ENCODE measurements at regions not wholly inside any gene's neighbourhood (a gene's known extent, or its start where the extent isn't known, plus 50 kb on each side); places are given as distances from the start of the nearest gene placed in this dataset.

DNA sequence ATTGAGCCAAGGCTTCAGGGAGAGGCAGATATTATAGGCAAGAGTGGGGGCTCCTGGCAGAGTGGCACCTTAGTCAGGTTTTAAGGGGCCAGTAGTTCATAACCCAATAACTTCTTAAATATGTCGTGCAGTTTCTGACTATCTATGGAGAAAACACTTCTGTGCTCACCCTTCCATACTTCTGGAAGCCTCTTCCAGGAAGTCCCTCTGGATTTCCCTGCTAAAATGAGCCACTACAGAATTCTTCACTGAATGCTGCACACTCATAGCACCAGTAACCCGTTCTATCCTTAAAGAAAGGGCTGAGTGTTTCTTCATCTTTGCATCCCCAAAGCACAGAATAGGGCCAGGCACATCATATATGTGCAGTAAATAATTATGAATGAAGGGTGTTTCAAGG lies 198.5 kb upstream of the SLC24A3 start:
- BruUV-seq (replicated peaks), result no TSS peak
- Histone ChIP-seq H3K9me3 (replicated peaks; ENCODE audit: control insufficient read depth, insufficient read depth, low read depth, low read length) (no peaks in the 10 kb centered on the region), H4K20me1 (replicated peaks; ENCODE audit: control insufficient read depth, insufficient read depth, low read length) (no peaks in the 10 kb centered on the region), H3K36me3 (ENCODE audit: control insufficient read depth, insufficient read depth, low read length) (no peaks in the 10 kb centered on the region), H3K79me2 (ENCODE audit: control insufficient read depth, insufficient read depth, low read length) (no peaks in the 10 kb centered on the region), H3K4me1 (replicated peaks in 1 of 2; ENCODE audit: control insufficient read depth in 2 of 2, insufficient read depth in 2 of 2, low read length in 2 of 2) (no peaks in the 10 kb centered on the region), H3K27ac (ENCODE audit: extremely low read depth, low read depth, low read length) (no peak overlapping the region), H3K27me3 (ENCODE audit: control insufficient read depth in 2 of 2, insufficient read depth in 2 of 2, low read length in 2 of 2) (no peaks in the 10 kb centered on the region), H3K4me3 (no peak overlapping the region), H3K9ac (ENCODE audit: insufficient read depth in 1 of 2, low read depth in 2 of 2, low read length in 2 of 2) (no peak overlapping the region), H3K9me1 (ENCODE audit: control insufficient read depth, insufficient read depth, low read length) (no peaks in the 10 kb centered on the region), H3K4me2 (ENCODE audit: insufficient read depth, low read length) (no peak overlapping the region), H2AFZ (ENCODE audit: low read depth, low read length) (no peak overlapping the region)
- intact Hi-C loops (cut with micrococcal nuclease), result no loop called here
- ATAC-seq (no peak), DNase-seq (ENCODE audit: extremely low read depth in 1 of 4, low spot score in 3 of 4) (no peak), FAIRE-seq (no peak)
- CTCF ChIA-PET (ENCODE audit: low intra/inter-chr PET ratio), result no interaction called here
- POLR2A ChIA-PET, result no interaction called here
- TF ChIP-seq ZFP36 (IDR thresholded peaks at IDR 0.05; ENCODE audit: low read depth, low read length, partially characterized antibody) (peak; percentile 77), RBM25 (IDR thresholded peaks at IDR 0.05; ENCODE audit: low read depth, low read length, severe bottlenecking) (peak; percentile 30), SUPT5H (IDR thresholded peaks at IDR 0.05) (no peak)
- 0% methylated on average over 2 of the region's 2 CpGs for WGBS (ENCODE audit: insufficient coverage, low coverage, missing lambda C conversion rate)
- in situ Hi-C loops (cut with MboI), result no loop called here

DNA sequence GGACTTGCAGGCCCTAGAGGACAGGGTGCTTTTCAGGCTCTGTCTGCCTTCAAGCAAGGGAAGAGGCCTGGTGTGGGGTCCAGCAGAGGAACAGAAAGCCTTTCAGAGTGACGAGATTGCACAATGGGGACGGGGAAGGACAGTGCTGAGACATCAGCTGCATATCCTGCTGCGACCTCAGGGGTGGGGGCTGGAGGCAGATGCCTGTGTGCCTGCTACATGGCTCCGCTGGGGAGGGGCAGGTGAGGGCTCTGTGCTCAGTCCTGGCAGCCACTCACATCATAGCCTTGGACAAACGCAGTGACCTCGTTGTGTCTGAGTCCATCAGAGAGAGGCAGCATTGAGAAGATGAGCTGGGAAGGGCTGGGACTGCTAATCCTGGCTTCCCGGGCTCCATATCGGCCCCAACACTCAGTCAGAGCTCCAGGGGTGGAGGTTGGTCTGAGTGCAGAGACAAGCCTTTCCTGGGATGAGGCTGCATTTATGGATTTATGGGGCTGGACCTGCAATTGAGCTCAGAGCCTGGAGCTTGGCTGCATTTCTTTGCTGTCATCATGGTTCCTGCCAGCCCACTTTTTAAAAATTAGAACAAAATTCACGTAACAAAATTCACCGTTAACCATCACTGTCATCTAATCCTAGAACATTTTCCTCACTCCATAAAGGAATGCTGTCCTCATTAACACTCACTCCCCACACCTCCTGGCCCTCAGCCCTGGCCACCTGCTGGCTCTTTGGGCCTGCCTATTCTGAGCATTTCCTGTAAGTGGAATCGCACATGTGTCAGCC lies 196.9 kb upstream of the SLC24A3 start:
- WGBS (ENCODE audit: insufficient coverage, low coverage, missing lambda C conversion rate), result 2% methylated on average over 8 of the region's 11 CpGs
- Histone ChIP-seq H3K4me2 (ENCODE audit: insufficient read depth, low read length) (no peak overlapping the region), H3K27me3 (ENCODE audit: control insufficient read depth in 2 of 2, insufficient read depth in 2 of 2, low read length in 2 of 2) (no peaks in the 10 kb centered on the region), H3K27ac (ENCODE audit: extremely low read depth, low read depth, low read length) (no peak overlapping the region), H3K79me2 (ENCODE audit: control insufficient read depth, insufficient read depth, low read length) (no peaks in the 10 kb centered on the region), H3K4me1 (replicated peaks in 1 of 2; ENCODE audit: control insufficient read depth in 2 of 2, insufficient read depth in 2 of 2, low read length in 2 of 2) (no peaks in the 10 kb centered on the region), H4K20me1 (replicated peaks; ENCODE audit: control insufficient read depth, insufficient read depth, low read length) (no peaks in the 10 kb centered on the region), H3K9me3 (replicated peaks; ENCODE audit: control insufficient read depth, insufficient read depth, low read depth, low read length) (no peaks in the 10 kb centered on the region), H2AFZ (ENCODE audit: low read depth, low read length) (no peak overlapping the region), H3K9me1 (ENCODE audit: control insufficient read depth, insufficient read depth, low read length) (no peaks in the 10 kb centered on the region), H3K4me3 (no peak overlapping the region), H3K36me3 (ENCODE audit: control insufficient read depth, insufficient read depth, low read length) (no peaks in the 10 kb centered on the region), H3K9ac (ENCODE audit: insufficient read depth in 1 of 2, low read depth in 2 of 2, low read length in 2 of 2) (no peak overlapping the region)
- intact Hi-C loops (cut with micrococcal nuclease) (no loop called here), in situ Hi-C loops (cut with MboI) (no loop called here)
- DNase-seq (ENCODE audit: extremely low read depth in 1 of 4, low spot score in 3 of 4) (no peak), FAIRE-seq (no peak), ATAC-seq (no peak)
- POLR2A ChIA-PET, result no interaction called here
- CTCF ChIA-PET (ENCODE audit: low intra/inter-chr PET ratio), result no interaction called here
- no TSS peak for BruUV-seq (replicated peaks)
- TF ChIP-seq KAT8 (IDR thresholded peaks at IDR 0.05; ENCODE audit: low read depth) (no peak), PCBP1 (IDR thresholded peaks at IDR 0.05; ENCODE audit: low read depth, low read length, poor library complexity, severe bottlenecking) (no peak), ZNF707 (CRISPR knock-in tag; conservative IDR thresholded peaks at IDR 0.05) (no peak), TAL1 (IDR thresholded peaks at IDR 0.05) (no peak), ZNF274 (IDR thresholded peaks at IDR 0.05; ENCODE audit: borderline replicate concordance, low read depth, low read length) (no peak)
- TF ChIP-seq, protein P1, sequence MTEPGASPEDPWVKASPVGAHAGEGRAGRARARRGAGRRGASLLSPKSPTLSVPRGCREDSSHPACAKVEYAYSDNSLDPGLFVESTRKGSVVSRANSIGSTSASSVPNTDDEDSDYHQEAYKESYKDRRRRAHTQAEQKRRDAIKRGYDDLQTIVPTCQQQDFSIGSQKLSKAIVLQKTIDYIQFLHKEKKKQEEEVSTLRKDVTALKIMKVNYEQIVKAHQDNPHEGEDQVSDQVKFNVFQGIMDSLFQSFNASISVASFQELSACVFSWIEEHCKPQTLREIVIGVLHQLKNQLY (CRISPR knock-in tag; conservative IDR thresholded peaks at IDR 0.05), result no peak
- TF ChIP-seq, protein P2, sequence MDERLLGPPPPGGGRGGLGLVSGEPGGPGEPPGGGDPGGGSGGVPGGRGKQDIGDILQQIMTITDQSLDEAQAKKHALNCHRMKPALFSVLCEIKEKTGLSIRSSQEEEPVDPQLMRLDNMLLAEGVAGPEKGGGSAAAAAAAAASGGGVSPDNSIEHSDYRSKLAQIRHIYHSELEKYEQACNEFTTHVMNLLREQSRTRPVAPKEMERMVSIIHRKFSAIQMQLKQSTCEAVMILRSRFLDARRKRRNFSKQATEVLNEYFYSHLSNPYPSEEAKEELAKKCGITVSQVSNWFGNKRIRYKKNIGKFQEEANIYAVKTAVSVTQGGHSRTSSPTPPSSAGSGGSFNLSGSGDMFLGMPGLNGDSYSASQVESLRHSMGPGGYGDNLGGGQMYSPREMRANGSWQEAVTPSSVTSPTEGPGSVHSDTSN (CRISPR knock-in tag; IDR thresholded peaks at IDR 0.05; ENCODE audit: low read depth), result no peak
- TF ChIP-seq, protein P2 (tag; conservative IDR thresholded peaks at IDR 0.05; ENCODE audit: low read depth), result no peak
